ENCODE measurements at regions not wholly inside any gene's neighbourhood (a gene's known extent, or its start where the extent isn't known, plus 50 kb on each side); places are given as distances from the start of the nearest gene placed in this dataset.

DNA sequence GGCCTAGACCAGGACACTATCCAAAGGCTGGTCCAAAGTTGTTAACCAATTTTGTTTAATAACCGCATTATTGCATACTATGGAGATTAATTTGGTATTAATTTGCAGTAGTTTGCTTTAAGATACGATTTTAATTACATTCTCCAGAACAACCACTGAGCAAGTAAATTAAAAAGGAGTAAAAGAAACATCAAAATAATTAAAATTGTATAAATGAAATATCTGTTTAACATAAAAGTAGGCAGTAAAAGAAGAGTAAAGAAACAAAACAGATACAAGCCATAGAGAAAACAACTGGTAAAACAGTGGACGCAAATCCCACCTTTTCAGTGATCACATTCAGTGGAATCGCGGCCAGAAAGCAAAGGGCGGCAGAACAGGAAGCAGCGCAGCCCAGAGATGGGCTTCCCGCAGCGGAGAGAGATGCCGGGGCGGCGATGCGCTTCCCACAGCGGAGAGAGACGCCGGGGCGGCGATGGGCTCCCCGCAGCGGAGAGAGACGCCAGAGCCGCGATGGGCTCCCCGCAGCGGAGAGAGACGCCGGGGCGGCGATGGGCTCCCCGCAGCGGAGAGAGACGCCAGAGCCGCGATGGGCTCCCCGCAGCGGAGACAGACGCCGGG is 176.8 kb downstream of the RTP5 start:
- TF ChIP-seq EZH2phosphoT487 (IDR thresholded peaks at IDR 0.05; ENCODE audit: low read depth, severe bottlenecking, unreplicated experiment): no peak
- TF ChIP-seq CTCF (IDR thresholded peaks at IDR 0.05; ENCODE audit: poor library complexity): no peak
